GM19025 (cell line): ENCODE measurements at regions not wholly inside any gene's neighbourhood (a gene's known extent, or its start where the extent isn't known, plus 50 kb on each side); places are given as distances from the start of the nearest gene placed in this dataset.

Source experiments
- ATAC-seq: cut with Tn5 transposase; IDR thresholded peaks from one replicate; pipeline ENCODE4 v1.9.1; 2021; ENCODE audit warnings: mild to moderate bottlenecking, low read depth, moderate library complexity; ENCODE audit not compliant: unreplicated experiment

- no peak for ATAC-seq
These were observed 69.2 kb upstream of the SFMBT2 start for GRCh38 chr10:7479861-7480598.

- no peak for ATAC-seq
These were observed 68.1 kb upstream of the SFMBT2 start for GRCh38 chr10:7478727-7479457.

GRCh38 chr10:7477538-7478334, 66.9 kb upstream of the SFMBT2 start:
- ATAC-seq: no peak

- no peak for ATAC-seq
These were observed 65.1 kb upstream of the SFMBT2 start for GRCh38 chr10:7475939-7476338.

- ATAC-seq: no peak
These were observed 64.4 kb upstream of the SFMBT2 start for GRCh38 chr10:7475046-7475911.

GRCh38 chr10:7474388-7474787, 63.6 kb upstream of the SFMBT2 start:
- ATAC-seq: no peak

- no peak for ATAC-seq
These were observed 62.6 kb upstream of the SFMBT2 start for GRCh38 chr10:7473474-7473873.

GRCh38 chr10:7471720-7472367, 61.0 kb upstream of the SFMBT2 start:
- peak; percentile 92 for ATAC-seq

- no peak for ATAC-seq
These were observed 59.5 kb upstream of the SFMBT2 start for GRCh38 chr10:7470371-7470770.

- ATAC-seq: no peak
These were observed 56.3 kb upstream of the SFMBT2 start for GRCh38 chr10:7467031-7467667.

- no peak for ATAC-seq
These were observed 53.9 kb upstream of the SFMBT2 start for GRCh38 chr10:7464691-7465090.
